ENCODE measurements at regions not wholly inside any gene's neighbourhood (a gene's known extent, or its start where the extent isn't known, plus 50 kb on each side); places are given as distances from the start of the nearest gene placed in this dataset.
"Not testable (repeated sequence)": the region's sequence is repeated elsewhere in the genome, so short reads cannot be mapped to it uniquely, and the experiment has no call there.

DNA sequence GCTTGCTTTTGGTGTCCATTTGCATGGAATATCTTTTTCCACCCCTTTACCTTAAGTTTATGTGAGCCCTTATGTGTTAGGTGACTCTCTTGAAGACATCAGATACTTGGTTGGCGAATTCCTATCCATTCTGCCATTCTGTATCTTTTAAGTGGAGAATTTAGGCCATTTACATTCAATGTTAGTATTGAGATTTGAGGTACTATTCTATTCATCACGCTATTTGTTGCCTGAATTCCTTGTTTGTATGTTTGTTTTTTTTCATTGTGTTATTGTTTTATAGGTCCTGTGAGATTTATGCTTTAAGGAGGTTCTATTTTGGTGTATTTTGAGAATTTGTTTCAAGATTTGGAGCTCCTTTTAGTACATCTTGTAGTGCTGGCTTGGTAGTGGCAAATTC, 238.3 kb upstream of the LYPLAL1 start:
- DNase-seq (ENCODE audit: low spot score) = not testable (repeated sequence)

DNA sequence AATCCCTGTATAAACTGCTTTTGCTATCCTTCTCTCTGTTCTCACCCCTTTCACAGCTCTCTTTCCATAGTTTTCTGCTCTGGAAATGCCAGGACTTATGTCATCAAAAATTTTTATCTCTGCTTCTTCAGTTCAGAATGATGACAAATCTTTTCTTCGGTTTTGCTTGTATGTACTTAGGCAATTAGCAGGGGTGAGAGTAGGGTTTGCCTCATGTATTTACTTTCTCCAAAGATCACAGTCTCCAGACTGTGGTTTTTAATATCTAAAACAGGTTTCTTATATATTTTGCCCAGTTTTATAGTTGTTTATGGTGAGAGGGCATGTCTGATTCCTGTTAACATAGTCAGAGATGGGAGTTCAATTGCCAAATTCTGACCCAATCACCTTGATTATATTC, 235.4 kb upstream of the LYPLAL1 start:
- DNase-seq (ENCODE audit: low spot score) = no peak

DNA sequence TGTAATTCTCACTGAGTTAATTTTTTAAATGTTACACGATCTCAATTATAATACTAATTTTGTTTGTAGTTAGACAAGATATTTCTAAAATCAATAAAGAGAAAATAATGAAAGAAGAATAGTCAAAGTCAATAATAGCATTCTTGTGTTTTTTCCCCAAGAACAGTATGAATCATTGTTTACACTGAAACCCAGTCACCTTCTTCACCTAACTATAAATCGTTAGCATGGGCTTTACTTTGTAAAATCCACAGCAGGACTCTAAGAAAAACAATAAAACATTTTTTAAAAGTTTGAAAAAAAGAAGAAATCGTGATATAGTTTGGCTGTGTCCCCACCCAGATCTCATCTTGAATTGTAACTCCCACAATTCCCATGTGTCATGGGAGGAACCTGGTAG, 234.6 kb upstream of the LYPLAL1 start:
- no peak for DNase-seq (ENCODE audit: low spot score)

DNA sequence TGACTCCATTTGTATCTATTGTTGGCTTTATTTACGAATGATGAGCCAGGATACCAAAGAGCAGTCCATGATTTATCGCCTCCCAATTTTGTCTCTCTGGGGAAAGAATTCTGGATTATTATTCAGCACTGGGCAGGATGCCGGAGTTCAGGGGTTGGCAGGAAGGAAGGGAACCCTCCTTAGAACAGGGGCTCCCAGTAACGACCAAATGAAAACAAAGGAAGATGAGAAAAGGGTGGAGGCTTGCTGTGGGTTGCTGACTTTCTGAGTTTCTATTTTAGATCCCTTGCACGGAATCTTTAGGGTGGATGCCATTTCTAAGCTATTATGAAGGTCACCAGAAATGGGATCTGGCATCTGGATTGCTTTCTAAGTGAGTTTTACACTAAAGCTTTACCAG, 231.2 kb upstream of the LYPLAL1 start:
- DNase-seq (ENCODE audit: low spot score) = no peak

DNA sequence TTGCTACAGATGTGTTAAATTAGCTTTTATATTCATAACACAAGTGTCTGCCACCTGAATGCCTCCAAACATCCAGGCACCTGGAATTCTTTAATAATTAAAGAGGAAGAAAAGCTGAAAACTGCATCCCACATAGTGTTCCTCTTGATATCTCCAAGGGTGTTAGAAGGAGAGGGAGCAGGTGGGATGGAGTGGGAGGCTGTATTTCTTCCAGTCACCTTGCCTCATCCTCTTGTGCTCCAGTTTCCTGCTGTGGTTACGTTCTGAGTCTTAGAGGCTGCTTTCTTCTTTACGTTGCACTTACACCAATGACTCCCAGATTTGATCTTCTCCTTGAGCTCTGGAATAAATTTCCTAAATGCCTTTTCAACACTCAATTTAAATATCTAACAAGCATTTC, 230.3 kb upstream of the LYPLAL1 start:
- DNase-seq (ENCODE audit: low spot score) = no peak

DNA sequence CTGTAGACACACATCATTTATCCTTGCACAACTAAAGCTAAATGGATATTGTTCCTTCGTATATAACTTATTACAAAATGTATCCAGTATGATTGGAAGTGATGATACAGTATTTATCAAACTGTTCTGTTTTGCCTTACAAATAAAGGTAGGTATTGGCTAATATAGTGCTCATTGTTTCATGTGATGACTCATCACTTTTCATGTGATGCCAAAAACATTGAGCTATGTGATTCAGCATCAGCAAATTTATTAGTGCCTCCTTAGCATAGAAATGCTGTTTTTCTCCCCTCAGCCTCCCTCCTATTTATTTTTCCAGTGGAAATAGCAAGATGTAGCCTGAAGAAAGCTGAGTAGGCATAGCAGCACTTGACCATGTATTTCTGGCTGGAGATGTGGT, 228.6 kb upstream of the LYPLAL1 start:
- no peak for DNase-seq (ENCODE audit: low spot score)

DNA sequence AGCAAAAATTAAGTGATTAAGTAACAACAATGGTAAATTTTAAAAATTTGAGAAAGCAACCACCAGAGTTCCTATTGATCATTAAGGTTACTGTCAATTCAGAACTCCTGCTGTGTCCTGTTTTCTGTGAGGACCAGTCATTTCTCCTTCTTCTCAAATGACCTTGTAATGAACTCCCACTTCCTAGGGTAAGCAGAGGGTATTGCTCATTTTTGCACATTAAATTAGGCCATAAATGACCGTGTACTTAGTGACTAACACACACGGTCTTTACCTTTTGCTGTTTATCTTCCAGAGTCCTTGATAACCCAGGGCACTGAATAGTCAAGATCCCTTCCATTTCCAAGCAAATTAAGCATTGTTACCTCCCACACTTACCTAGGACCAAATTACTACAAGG, 227.5 kb upstream of the LYPLAL1 start:
- DNase-seq (ENCODE audit: low spot score) = no peak

DNA sequence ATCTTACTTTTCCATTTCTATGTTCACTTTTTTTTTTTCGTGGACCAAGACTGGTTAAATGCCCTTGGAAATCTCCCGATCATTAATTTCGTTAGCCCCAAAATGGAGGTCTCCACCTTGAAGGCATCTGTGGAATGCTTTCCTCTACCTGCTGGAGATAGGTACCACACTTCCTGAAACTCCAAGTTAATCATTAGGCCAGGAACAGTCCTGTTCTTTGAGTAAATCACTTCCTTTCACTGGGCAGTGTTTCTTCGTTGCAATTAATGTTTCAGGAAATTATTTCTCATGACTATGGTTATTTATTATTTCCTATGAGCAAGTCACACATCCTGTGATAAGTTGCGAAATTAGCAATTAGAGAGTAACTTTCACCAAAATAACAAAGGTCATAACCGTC, 225.2 kb upstream of the LYPLAL1 start:
- no peak for DNase-seq (ENCODE audit: low spot score)

DNA sequence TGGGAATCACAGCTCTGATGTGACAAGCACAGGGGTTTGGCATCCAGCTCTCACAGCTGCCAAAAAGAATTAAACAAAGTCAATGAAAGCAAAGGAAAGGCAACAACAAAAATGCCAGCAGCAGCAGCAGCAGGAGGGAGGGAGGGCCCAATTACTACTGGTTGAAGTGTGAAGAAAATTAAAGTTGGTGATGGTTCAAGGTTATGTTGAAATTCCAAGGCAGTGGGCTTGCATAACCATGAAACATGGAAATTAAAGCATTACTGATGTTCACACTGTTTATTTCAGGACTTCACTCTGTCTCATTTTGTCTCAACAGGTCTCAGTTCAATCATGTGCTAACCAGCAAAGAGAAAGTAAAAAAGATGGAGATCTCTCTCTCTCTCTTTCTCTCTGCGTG, 220.3 kb upstream of the LYPLAL1 start:
- no peak for DNase-seq (ENCODE audit: low spot score)

DNA sequence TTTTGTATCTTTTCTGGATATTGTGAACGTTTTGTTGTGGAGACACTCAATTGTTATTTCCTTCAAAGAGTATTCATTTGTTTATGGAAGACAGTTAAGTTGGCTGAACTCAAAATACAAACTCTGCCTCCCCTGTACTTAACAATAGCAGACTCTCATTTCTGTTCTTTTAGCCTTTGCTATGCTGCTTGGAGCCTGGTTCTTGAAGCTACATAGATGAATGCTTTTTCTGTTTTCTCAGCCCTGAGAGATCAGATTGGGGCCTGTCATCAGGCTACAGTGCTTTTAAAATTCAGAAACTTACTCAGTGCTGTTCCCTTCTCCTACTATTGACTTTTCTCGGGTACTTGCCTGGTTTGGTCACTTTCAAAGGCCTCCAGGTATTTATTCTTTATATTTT, 215.7 kb upstream of the LYPLAL1 start:
- DNase-seq (ENCODE audit: low spot score) = no peak

DNA sequence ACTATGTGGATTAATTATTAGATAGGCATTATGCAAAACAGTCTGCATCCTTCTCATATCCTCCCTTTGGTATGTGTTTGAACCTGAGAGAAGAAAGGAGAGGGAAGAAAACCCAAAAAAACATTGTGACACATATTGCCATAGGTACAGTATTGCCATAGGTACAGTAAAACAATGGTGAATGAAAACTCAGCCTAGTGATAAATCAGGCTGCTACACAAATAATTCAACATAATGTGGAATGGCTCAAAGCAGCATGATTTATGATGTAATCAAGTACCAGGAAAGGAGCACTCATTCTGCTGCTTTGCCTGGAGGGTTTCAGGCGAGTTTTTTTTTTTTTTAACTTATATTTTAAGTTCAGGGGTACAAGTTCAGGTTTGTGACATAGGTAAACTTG, 213.9 kb upstream of the LYPLAL1 start:
- no peak for DNase-seq (ENCODE audit: low spot score)

DNA sequence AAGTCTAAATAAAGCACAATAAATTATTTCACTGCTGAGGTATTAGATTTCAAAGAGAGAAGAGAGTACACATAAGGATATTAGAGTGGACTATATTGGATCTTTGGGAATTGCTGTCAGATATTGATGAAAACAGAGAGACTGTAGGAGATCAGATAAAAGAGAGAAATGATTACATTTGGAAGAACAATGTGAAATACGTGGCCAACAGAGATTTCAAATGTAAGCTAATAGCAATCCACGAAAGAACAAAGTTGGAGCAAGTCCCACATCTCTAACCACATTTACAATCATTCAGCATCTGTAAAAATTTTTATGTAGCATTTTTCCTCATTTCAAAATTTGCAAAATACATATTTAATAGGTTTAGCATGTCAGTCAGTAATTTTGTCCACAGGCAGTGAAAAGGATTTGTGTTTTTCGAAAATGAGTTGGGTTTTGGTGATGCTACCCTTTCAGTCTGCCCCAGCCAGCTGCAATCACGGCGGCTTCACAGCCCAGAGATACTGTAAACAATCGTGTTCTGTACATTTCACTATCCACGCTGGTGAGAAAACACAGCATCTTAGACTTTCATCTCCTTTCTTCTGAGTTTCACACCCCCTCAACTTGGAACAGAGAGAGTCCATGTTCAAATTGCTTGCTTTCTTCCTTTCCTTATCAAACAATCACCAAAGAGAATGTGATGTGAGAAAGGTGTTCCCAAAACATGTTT, 209.1 kb upstream of the LYPLAL1 start:
- DNase-seq (ENCODE audit: low spot score) = no peak

DNA sequence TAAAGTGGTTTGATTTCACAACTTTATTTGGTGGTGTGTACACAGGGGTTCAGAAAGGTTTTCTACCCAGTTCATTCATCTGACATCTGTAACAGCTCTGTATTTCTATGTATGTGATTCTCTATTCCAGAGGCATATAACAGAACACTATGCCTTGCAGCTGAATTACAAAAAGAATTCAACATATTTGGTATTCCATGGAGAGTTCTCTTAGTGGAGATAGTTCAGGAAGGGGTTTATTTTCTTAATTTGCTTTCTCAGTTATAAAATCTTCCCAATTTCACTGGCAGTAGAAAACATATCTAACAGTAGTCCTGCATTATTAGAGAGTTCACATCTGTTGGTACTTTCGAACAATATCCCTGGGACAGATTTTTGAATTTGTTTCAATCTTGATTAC, 207.9 kb upstream of the LYPLAL1 start:
- no peak for DNase-seq (ENCODE audit: low spot score)

DNA sequence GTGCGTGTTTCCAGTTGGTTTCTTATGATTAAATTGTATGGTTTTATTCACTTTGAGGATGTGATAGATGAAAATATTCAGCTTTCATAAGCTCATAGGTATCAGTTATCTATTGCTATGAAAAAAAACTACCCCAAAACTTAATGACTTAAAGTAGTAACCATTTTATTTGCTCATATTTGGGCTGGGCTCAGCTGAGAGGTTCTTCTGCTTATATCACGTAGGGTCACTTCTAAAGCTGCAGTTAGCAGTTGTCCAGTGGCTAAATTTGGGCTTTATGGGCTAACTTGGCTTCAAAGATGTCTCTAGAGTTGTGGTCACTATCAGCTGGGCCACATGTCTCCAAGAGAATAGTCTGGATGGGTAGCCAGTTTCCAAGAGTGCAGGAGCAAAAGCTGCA, 206.4 kb upstream of the LYPLAL1 start:
- DNase-seq (ENCODE audit: low spot score) = no peak

DNA sequence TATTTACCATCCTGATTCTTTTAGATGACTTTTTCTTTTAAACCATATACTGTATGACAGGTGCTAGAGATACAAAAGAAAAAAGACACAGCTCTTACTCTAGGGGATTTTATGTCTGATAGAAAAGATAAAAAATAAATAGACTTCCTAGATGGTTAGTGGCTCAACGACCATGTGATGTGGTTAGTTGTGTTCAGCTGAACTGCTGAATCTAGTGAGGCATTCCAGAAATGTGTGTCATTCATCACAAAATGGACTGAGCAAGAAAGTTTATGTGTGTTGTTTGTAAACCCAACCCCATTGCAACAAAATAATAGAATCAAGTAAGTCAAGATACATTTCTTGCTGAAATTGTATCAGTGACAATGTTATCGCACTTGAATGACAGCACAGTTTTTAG, 205.8 kb upstream of the LYPLAL1 start:
- no peak for DNase-seq (ENCODE audit: low spot score)

DNA sequence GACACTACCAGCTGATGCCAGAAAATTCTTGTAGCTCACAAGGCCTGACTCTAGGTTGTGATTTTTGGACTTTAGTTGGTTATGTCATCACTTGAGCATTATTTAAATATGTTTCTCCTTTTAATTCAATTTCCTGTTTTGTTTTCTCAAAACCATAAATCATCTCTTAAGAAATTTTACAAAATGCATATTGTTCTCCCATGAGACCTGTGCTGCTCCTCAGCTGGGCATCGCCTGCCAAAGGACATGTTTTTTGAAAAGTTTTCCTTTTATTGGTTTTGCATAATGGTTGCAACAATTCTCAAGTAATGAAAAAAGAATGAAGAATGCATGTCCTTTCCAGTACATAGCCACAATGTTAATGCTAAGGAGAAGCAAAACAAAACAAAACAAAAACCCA, 204.7 kb upstream of the LYPLAL1 start:
- DNase-seq (ENCODE audit: low spot score) = no peak

DNA sequence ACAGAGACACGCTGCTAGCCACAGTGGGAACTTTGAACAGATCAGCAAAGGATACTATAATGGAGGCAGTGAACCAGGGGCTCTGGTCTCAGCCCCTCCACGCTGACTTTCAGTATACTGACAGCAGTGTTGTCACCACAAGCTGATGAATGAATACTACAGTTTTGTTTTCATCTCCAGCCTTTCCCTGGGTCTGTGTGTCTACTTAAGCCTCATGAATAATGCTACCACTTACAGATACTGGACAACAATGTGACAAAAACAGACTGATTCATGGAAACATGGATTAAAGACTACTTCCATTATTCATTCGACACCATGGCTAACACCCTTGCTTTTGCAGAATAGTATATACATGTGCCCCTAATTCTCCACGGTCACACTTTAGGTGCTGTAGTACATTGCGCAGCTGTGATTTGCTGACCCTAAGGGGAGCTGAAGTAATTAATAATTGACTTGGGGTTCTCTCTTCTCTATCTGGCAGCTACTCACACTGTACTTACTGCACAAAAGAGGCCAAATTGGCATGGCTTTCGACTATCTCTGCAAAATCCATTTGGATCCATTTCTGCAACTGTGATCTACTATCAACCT, 203.2 kb upstream of the LYPLAL1 start:
- DNase-seq (ENCODE audit: low spot score) = no peak

DNA sequence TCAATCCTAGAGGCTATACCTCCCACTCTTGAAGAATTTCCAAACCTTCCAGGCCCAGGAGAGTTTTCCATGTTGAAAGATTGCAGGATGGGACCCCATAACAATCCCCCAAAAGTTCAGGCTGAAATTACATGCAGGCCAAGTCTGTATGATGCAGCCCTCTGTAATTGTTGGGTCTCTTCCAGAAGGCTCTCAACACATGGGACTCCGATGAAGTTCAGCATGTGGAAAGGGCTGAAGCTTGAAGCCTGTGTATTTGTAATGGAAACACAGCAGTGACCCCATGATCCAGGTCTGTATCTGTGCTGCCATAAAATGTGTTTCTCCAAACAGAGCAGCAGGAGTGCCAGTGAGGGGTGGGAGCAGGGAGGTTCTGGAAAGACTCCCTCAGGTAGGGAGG, 202.5 kb upstream of the LYPLAL1 start:
- no peak for DNase-seq (ENCODE audit: low spot score)

DNA sequence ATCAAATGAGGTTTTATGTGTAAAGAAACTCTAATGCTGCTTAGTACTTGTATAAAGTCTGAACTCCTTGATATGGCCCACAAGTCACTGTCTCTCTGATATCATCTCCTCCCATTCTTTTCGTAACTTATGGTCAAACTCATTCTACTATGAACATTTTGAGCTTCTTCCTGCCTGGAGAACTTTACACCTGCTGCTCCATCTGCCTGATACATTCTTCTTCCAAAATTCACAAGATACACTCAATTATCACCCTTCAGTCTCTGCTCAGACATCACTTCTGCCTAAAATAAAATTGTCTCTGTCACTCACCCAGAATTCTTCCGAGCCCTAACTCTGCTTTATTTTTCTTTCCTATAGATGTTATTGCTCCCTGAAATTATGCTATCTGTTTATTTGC, 192.8 kb upstream of the LYPLAL1 start:
- no peak for DNase-seq (ENCODE audit: low spot score)

DNA sequence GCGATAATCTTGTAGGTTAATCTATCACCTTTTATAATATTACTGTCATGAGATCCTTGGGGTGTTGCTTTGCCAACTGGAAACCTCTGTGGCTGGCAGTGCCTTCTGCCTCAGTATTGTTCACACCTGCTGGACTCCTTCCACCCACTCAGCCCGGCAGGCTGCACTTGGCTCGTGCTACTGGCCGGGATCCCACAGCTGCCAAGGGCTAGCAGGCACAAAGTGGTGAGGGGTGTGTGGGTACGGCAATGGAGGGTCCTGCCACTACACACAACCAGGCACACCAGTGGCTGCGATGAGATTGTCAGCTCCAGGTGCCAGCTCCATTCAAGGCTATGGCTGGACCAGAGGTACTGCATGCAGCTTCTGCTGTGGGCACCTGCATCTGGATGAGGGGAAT, 191.2 kb upstream of the LYPLAL1 start:
- DNase-seq (ENCODE audit: low spot score) = no peak

DNA sequence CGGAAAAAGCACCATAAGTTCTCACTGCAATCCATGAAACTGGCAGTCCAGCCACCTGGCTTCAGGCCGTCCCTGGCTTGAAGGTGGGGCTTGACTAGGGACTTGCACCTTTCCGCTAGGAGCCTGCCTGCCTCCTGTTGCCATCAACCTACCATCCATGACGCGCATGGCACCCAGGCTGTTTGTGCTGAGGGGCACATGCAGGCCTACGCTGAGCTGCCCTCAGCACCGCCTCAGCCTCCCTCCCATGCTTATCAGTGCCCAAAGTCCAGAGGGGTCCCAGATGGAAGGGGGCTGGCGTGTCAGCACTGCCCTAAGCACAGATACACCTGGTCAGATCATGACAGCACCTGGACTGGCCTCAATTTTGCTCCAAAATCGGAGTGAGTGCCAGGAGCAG, 190.2 kb upstream of the LYPLAL1 start:
- no peak for DNase-seq (ENCODE audit: low spot score)

DNA sequence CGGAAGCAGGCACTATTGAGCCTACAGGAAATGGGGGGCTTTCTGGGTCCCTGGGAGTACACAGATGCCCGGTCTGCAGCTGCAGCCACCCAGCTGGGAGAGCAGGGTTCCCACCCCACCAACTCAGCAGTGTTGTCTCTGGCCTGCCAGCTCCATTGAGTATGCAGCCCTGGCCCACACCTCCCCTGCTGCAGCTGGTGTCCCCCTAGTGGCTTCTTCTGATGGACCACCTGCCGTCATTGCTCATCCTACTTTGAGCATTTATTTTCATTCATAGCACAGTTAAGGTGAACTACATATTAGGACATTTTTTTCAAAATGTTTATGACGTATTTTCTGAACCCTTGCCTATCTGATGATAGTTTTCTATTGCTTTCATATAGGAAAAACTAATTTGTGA, 189.8 kb upstream of the LYPLAL1 start:
- no peak for DNase-seq (ENCODE audit: low spot score)

DNA sequence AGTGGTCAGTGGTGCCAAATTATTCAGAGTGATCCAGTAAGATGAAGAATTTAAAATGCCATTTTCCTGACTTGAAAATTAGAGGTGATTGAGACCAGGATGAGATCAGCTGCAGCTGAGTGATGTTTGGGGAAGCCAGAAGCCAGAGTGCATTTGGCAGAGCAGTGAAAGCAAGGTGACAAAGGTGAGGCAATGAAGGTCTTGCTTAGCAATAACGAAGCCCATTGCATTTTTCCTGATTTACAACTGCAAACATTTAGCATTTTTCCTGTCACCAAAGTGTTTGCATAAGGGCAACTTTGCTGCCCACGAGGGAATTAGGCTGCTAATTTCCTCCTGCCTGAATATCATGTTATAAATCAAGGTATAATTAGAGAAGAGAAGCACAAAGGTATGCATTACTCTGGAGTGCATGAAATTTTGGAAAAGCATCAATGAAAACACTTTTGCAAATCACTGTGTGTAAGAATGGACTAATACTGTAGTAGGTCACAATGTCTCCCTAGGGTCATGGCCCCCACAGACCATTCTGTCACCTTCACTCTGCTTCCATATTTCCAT, 188.2 kb upstream of the LYPLAL1 start:
- no peak for DNase-seq (ENCODE audit: low spot score)

DNA sequence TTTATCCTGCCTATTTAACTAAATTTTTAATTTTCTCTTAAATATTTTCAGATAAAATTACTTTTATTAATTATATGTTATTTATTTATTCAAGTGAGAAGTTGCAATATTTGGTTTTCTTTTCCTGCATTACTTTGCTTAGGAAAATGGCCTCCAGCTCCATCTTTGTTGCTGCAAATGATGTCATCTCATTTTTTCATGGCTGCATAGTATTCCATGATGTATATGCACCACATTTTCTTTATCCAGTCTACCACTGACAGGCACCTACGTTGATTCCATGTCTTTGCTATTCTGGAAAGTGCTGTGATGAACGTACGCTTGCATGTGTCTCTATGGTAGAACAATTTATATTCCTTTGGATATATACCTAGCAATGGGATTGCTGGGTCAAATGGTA, 186.9 kb upstream of the LYPLAL1 start:
- no peak for DNase-seq (ENCODE audit: low spot score)
